Activated CD8-positive, alpha-beta memory T cell treated with anti-CD3 and anti-CD28 coated beads, Interleukin-2, amount 50 U/mL, for 1 hour (primary cell): ENCODE measurements at regions not wholly inside any gene's neighbourhood (a gene's known extent, or its start where the extent isn't known, plus 50 kb on each side); places are given as distances from the start of the nearest gene placed in this dataset.

Experiments used
- DNase-seq: peaks from one replicate; pipeline ENCODE4 v3.0.0-alpha.2; 2020; ENCODE audit errors: extremely low read depth

- no peak for DNase-seq
These were observed 303.1 kb upstream of the CLINT1 start for GRCh38 chr5:158162026-158162425.

- no peak for DNase-seq
These were observed 300.7 kb upstream of the CLINT1 start for GRCh38 chr5:158159621-158160020.

- DNase-seq: no peak
These were observed 297.0 kb upstream of the CLINT1 start for GRCh38 chr5:158155811-158156505.

GRCh38 chr5:158155067-158155466, 296.1 kb upstream of the CLINT1 start:
- DNase-seq: no peak

DNA sequence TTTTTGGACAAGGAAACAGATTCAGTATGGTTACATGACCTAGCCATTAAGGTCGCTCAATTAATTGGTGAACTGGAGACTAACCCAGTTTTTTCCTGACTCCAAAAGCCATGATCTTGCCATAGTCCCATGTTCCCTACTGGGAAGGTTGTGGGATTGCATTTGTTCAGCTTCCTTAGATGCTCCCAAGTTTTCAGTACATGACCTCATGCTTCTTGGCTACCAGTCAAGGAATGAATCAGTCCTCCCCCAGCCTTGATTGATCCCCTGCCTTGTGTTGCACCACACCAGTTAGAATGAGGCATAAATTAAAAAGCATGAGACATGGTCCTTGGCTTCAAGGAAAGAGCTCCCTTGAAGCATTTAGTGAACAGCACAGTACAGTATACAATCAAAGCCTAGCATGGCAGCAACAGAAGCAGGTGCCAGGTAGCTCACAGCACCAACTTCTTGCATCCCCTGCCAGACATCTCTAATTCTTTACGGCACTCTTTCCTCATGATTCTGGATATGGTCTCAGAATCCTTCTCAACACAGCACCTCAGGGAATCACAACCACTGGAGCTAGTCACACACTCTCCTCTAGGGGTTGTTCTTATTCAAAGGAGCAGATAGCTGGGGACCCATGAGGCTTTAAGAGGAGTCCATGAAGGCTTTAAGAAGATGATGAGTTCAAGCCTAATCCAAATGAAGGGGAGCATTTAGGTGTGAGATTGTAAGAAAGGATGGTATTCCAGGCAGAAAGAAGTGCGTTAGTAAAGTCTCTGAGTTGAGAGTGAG, 295.5 kb upstream of the CLINT1 start:
- DNase-seq: no peak

DNA sequence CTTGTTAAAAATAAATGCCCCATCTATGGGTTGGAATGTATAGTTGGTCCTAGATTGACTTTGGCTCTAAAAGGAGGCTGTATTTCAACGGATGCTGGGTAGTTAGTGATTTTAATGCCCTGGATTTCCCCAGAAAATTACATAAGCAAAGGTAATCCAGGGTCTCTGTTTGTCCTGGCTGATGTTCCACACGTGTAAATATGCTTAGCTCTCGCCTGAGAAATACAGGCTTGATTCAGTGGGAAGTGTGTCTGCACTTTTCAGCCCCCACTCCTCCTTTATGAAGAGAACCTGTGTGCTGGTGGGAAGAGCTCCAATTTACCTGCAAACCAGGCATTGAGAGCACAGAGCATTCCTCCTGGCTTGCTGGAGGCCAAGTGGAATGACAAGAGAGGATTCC, 294.6 kb upstream of the CLINT1 start:
- DNase-seq: no peak

GRCh38 chr5:158152136-158152535, 293.2 kb upstream of the CLINT1 start:
- no peak for DNase-seq

GRCh38 chr5:158147227-158147626, 288.3 kb upstream of the CLINT1 start:
- DNase-seq: no peak

GRCh38 chr5:158145827-158146226, 286.9 kb upstream of the CLINT1 start:
- no peak for DNase-seq

GRCh38 chr5:158143081-158143480, 284.1 kb upstream of the CLINT1 start:
- no peak for DNase-seq

GRCh38 chr5:158142156-158142555, 283.2 kb upstream of the CLINT1 start:
- DNase-seq: no peak

DNA sequence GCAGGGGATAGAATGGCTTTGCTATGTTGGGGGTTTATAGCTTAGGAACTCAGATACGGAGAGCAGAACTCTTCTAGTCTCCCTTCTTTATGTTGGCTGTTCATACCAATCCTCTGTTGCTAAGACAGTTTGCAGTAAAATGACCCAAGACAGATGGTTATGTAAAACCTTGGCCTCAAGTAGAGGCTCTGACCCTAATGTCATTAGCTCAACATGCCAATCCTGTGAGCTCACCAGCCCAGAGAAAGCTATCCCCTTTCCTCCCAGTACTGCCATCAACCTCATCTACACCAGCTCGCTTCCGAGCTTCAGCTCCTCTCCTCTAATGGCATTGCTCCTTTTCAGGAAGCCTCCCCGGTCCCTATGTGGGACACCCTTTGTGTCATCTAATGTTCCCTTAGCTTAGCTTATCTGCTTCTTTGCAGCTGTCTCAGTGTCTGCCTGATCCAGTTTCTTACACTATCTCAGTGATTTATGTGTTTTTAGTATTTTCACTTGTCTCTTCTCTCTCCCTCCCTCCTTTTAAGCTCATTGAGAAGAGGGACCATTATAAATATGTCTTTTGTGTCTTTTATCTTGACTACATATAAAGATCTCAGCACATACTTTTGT, 281.3 kb upstream of the CLINT1 start:
- DNase-seq: no peak

GRCh38 chr5:158139161-158139560, 280.2 kb upstream of the CLINT1 start:
- no peak for DNase-seq

GRCh38 chr5:158135682-158136179, 276.8 kb upstream of the CLINT1 start:
- no peak for DNase-seq

DNA sequence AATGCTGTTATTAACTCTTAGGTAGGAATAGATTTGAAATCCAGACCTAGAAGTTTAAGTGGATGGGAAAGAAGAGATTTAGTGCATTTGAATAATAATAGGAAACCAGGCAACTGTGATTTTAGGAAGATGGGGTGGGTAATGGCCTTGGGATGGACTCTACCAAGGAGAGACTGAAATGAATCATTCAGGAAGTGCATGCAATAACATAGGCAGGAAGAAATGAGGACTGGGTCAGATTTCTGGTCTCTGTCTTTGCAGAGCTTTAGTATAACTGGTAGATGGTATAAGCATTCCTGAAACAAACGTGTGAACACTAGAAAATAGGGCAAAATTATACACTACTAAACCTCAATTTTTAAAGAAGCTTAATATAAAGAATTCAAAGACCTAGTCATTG, 274.4 kb upstream of the CLINT1 start:
- DNase-seq: no peak

- no peak for DNase-seq
These were observed 268.6 kb upstream of the CLINT1 start for GRCh38 chr5:158127536-158127935.

DNA sequence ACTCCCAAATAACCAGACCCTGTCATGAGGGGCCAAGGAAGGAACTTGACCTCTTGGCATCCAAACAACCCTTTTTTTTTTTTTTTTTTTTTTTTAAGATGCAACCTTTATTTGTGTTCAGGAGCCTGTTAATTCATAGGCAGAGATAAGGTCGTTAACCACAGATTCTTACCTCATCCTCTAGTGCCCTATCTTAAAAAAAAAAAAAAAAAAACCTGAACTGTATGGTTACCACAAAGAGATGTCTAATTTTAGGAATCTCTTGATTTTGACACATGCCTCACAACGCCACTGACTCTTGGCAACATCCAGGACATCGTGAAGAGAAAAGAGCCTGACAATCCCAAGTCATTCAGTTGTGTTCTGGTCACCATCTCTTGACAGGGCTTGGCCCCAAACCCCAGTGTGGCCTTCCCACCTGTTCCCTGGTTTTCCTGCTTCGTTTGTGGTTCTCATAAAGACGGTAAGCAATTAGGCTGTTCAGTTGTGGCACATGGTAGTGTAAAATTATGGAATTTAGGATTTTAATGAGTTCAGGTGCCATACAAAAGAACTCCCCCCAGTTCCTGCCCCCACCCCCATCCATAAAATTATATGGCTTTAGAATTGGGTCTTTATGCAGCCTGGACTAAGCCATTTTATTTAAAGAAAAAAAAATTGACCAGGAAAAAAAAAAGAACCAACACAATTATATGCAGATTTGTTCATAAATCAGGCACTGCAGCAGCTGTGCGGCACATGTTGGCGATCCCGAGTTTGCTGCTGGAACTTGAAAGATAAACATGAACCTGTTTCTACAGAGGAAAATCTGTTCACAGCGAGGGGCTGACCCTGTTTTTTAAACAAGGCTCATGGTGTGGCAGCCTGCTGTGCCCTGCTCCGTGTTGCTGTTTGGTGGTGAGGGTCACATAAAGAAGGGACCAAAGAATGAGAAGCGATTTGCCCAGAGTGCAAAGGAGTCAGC, 267.8 kb upstream of the CLINT1 start:
- DNase-seq: no peak

GRCh38 chr5:158124606-158125316, 265.8 kb upstream of the CLINT1 start:
- DNase-seq: no peak

GRCh38 chr5:158123595-158123994, 264.6 kb upstream of the CLINT1 start:
- no peak for DNase-seq

GRCh38 chr5:158121678-158122077, 262.7 kb upstream of the CLINT1 start:
- no peak for DNase-seq

- no peak for DNase-seq
These were observed 261.8 kb upstream of the CLINT1 start for GRCh38 chr5:158120760-158121159.
